Hepatocyte (in vitro differentiated cells): ENCODE measurements at regions not wholly inside any gene's neighbourhood (a gene's known extent, or its start where the extent isn't known, plus 50 kb on each side); places are given as distances from the start of the nearest gene placed in this dataset.

Experiments used
- DNase-seq: peaks from one replicate; pipeline ENCODE4 v3.0.0-alpha.2; 2016; ENCODE audit warnings: low spot score
- H2AFZ ChIP-seq: fragments of 200-600 bp; sonication (generic); 2 replicates; pipeline ENCODE4 v1.6.0; 2016; ENCODE audit warnings: antibody characterized with exemption, mild to moderate bottlenecking
- H3K27ac ChIP-seq: fragments of 200-600 bp; sonication (generic); 2 replicates; pipeline ENCODE4 v1.5.1; 2016; ENCODE audit warnings: mild to moderate bottlenecking
- H3K27me3 ChIP-seq: fragments of 200-600 bp; sonication (generic); 2 replicates; pipeline ENCODE4 v1.6.1; 2016
- H3K36me3 ChIP-seq: fragments of 200-600 bp; sonication (generic); replicated peaks from 2 replicates; pipeline ENCODE4 v1.5.1; 2016; ENCODE audit warnings: low read depth; ENCODE audit not compliant: insufficient read depth
- H3K4me1 ChIP-seq: fragments of 200-600 bp; sonication (generic); 2 replicates; pipeline ENCODE4 v1.5.1; 2016; ENCODE audit warnings: mild to moderate bottlenecking, moderate library complexity; ENCODE audit not compliant: insufficient read depth
- H3K4me2 ChIP-seq: fragments of 200-600 bp; sonication (generic); 2 replicates; pipeline ENCODE4 v1.6.0; 2016
- H3K4me3 ChIP-seq: fragments of 200-600 bp; sonication (generic); 2 replicates; pipeline ENCODE4 v1.5.1; 2016; ENCODE audit warnings: mild to moderate bottlenecking
- H3K79me2 ChIP-seq: fragments of 200-600 bp; sonication (generic); 2 replicates; pipeline ENCODE4 v1.6.0; 2017; ENCODE audit warnings: mild to moderate bottlenecking
- H3K9me2 ChIP-seq: fragments of 200-600 bp; sonication (generic); replicated peaks from 2 replicates; pipeline ENCODE4 v1.6.0; 2017; ENCODE audit warnings: mild to moderate bottlenecking; ENCODE audit not compliant: insufficient read depth
- H3K9me3 ChIP-seq: fragments of 200-600 bp; sonication (generic); 2 replicates; pipeline ENCODE4 v1.5.1; 2016; ENCODE audit warnings: low read depth, mild to moderate bottlenecking
- H4K20me1 ChIP-seq: fragments of 200-600 bp; sonication (generic); 2 replicates; pipeline ENCODE4 v1.6.0; 2016; ENCODE audit warnings: mild to moderate bottlenecking; ENCODE audit not compliant: insufficient read depth, poor library complexity, severe bottlenecking
- EZH2 ChIP-seq: fragments of 200-600 bp; sonication (generic); IDR thresholded peaks from 2 replicates; pipeline ENCODE4 v1.6.1; 2016; ENCODE audit warnings: antibody characterized with exemption, mild to moderate bottlenecking, borderline replicate concordance
- EZH2phosphoT487 ChIP-seq: fragments of 200-600 bp; sonication (generic); IDR thresholded peaks from one replicate; pipeline ENCODE4 v1.6.1; 2018; ENCODE audit warnings: antibody characterized with exemption, mild to moderate bottlenecking, low read depth, moderate library complexity; ENCODE audit not compliant: unreplicated experiment, severe bottlenecking
- WGBS: methylation state at CpG from one replicate; pipeline ENCODE4 v1.1.6; 2016; ENCODE audit warnings: low lambda C conversion rate; ENCODE audit errors: missing lambda C conversion rate; 5-methylcytosine and 5-hydroxymethylcytosine counted together
- TF ChIP-seq, protein P1 (sequence below): fragments of 200-600 bp; sonication (generic); IDR thresholded peaks from 2 replicates; pipeline ENCODE4 v1.5.1; 2016; ENCODE audit warnings: antibody characterized with exemption, mild to moderate bottlenecking; ENCODE audit not compliant: poor library complexity

DNA sequence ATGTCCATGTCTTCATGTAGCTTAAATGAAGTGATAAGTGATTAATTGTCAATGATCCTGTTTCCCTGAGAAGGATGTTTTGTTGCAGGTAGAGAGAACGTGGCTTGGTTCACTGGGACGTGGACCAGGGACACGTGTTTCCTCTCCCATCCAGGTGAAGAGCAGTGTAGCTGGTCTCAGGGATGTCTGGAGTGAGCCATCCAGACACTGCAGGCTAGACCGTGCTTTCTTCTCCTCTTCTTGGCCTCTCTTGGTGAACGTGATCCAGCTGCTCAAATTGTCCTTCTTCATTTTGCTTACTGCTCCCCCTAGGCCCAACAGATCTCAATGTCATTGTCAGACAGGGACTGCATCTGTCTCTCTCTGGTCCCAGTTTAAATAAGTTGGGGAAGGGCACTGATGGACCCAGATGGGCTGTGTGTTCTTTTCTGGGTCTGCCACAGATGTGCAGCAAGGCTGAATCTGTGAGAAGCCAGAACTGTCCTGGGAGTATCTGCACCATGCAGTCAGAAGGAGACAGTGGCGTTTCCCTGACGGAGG lies 263.8 kb downstream of the CYRIA start:
- Histone ChIP-seq H4K20me1 (no peaks in the 10 kb centered on the region), H3K4me3 (no peak overlapping the region), H2AFZ (no peak overlapping the region), H3K79me2 (no peaks in the 10 kb centered on the region), H3K4me2 (no peak overlapping the region), H3K27me3 (no peaks in the 10 kb centered on the region), H3K9me3 (no peaks in the 10 kb centered on the region), H3K9me2 (no peaks in the 10 kb centered on the region), H3K4me1 (peaks cover 4% of the 10 kb centered on the region), H3K27ac (no peak overlapping the region), H3K36me3 (no peaks in the 10 kb centered on the region)
- DNase-seq, result no peak
- TF ChIP-seq EZH2phosphoT487, result no peak
- TF ChIP-seq, protein P1, sequence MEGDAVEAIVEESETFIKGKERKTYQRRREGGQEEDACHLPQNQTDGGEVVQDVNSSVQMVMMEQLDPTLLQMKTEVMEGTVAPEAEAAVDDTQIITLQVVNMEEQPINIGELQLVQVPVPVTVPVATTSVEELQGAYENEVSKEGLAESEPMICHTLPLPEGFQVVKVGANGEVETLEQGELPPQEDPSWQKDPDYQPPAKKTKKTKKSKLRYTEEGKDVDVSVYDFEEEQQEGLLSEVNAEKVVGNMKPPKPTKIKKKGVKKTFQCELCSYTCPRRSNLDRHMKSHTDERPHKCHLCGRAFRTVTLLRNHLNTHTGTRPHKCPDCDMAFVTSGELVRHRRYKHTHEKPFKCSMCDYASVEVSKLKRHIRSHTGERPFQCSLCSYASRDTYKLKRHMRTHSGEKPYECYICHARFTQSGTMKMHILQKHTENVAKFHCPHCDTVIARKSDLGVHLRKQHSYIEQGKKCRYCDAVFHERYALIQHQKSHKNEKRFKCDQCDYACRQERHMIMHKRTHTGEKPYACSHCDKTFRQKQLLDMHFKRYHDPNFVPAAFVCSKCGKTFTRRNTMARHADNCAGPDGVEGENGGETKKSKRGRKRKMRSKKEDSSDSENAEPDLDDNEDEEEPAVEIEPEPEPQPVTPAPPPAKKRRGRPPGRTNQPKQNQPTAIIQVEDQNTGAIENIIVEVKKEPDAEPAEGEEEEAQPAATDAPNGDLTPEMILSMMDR, result no peak
- TF ChIP-seq EZH2, result no peak
- 87% methylated on average over 7 of the region's 7 CpGs for WGBS

DNA sequence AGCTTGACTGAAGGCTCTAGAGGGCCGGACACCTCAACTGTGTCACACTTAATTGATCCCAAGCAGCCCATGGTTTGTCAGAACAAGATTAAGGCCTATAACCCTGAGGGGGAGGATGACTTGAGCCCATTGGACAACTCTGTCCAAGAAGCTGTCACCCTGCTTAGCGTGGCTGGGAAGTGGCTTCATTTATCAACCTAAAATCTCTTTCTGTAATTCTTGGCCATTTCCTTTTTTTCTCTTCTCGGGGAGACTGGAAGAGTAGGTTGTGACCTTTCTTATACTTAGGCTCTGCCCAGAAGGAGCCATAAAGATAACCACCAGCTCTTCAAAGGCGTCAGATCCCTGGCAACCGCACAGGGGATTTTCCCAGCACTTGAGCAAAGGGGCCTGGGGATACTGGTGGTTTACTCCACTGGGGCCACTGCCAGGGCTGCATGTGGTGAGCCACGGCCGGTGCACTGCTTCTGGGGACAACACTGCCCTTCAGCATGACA lies 265.5 kb downstream of the CYRIA start:
- Histone ChIP-seq H3K9me2 (no peaks in the 10 kb centered on the region), H3K4me1 (peaks cover 4% of the 10 kb centered on the region), H2AFZ (no peak overlapping the region), H3K27ac (peak overlapping the region; percentile 75), H3K36me3 (no peaks in the 10 kb centered on the region), H3K79me2 (no peaks in the 10 kb centered on the region), H3K4me2 (peak overlapping the region; percentile 52), H3K9me3 (no peaks in the 10 kb centered on the region), H3K4me3 (no peak overlapping the region), H4K20me1 (no peaks in the 10 kb centered on the region), H3K27me3 (no peaks in the 10 kb centered on the region)
- WGBS, result 19% methylated on average over 7 of the region's 7 CpGs
- TF ChIP-seq EZH2 (no peak), EZH2phosphoT487 (no peak)
- TF ChIP-seq, protein P1, result no peak
- DNase-seq, result peak; percentile 65

DNA sequence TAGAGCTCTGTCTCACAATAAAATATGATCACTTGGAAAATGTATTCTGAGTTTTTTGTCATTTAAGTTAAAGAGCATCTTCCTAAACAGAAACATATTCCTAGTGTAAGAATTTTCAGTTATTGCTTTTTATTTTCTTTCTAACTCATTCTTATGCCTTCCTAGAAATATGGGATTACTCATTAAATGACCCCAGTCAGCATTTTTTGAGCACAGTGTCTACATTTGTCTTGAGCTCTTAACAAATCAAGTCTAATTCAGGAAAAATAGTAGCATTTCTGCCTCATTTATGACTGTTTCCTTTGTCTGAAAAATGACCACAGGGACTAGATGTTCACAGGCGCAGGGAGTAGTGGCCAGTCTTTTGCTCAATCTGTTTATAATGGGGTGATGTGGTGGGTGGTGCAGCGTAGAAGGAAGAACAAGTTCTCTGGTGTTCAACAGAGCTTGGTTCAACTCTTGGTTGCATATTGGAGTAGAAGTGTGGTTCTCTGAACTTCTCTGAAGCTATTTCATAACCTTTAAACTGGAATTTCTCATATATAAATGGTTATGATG lies 267.1 kb downstream of the CYRIA start:
- 98% methylated on average over 2 of the region's 2 CpGs for WGBS
- TF ChIP-seq EZH2, result no peak
- TF ChIP-seq EZH2phosphoT487, result no peak
- TF ChIP-seq, protein P1, result no peak
- no peak overlapping the region for H2AFZ ChIP-seq
- H3K27me3 ChIP-seq, result no peaks in the 10 kb centered on the region
- H3K27ac ChIP-seq, result no peak overlapping the region
- no peaks in the 10 kb centered on the region for H3K9me2 ChIP-seq
- no peaks in the 10 kb centered on the region for H3K9me3 ChIP-seq
- H4K20me1 ChIP-seq, result no peaks in the 10 kb centered on the region
- DNase-seq, result no peak
- no peak overlapping the region for H3K4me3 ChIP-seq
- H3K4me2 ChIP-seq, result no peak overlapping the region
- H3K79me2 ChIP-seq, result no peaks in the 10 kb centered on the region
- H3K36me3 ChIP-seq, result no peaks in the 10 kb centered on the region
- peaks cover 16% of the 10 kb centered on the region for H3K4me1 ChIP-seq
